Loucy (cell line): ENCODE measurements at regions not wholly inside any gene's neighbourhood (a gene's known extent, or its start where the extent isn't known, plus 50 kb on each side); places are given as distances from the start of the nearest gene placed in this dataset.
"Not testable (repeated sequence)": the region's sequence is repeated elsewhere in the genome, so short reads cannot be mapped to it uniquely, and the experiment has no call there.

ENCODE experiments used
- H2AFZ ChIP-seq: fragments of 200-600 bp; sonication (generic); 2 replicates; pipeline ENCODE4 v1.6.0; 2016; ENCODE audit warnings: antibody characterized with exemption, mild to moderate bottlenecking, low read length, moderate library complexity
- H3F3A ChIP-seq: fragments of 200-600 bp; 2 replicates; pipeline ENCODE4 v1.6.0; 2016; ENCODE audit warnings: antibody characterized with exemption, low read depth, mild to moderate bottlenecking
- H3K27me3 ChIP-seq: fragments of 200-600 bp; sonication (generic); 2 replicates; pipeline ENCODE4 v1.6.1; 2014; ENCODE audit warnings: low read length, mild to moderate bottlenecking; ENCODE audit not compliant: insufficient read depth, poor library complexity, severe bottlenecking
- H3K36me3 ChIP-seq: fragments of 200-600 bp; sonication (generic); 2 replicates; pipeline ENCODE4 v1.6.1; 2016; ENCODE audit warnings: low read length; ENCODE audit not compliant: insufficient read depth
- H3K4me1 ChIP-seq: fragments of 200-600 bp; sonication (generic); 2 replicates; pipeline ENCODE4 v1.5.1; 2014; ENCODE audit warnings: low read length, mild to moderate bottlenecking; ENCODE audit not compliant: insufficient read depth, poor library complexity, severe bottlenecking
- H3K4me2 ChIP-seq: fragments of 200-600 bp; sonication (generic); 2 replicates; pipeline ENCODE4 v1.6.0; 2014; ENCODE audit warnings: antibody characterized with exemption, low read length, low read depth, mild to moderate bottlenecking; ENCODE audit not compliant: poor library complexity, severe bottlenecking
- H3K4me3 ChIP-seq: fragments of 200-600 bp; sonication (generic); 2 replicates; pipeline ENCODE4 v1.5.1; 2014; ENCODE audit warnings: low read length, mild to moderate bottlenecking, mixed read lengths; ENCODE audit not compliant: poor library complexity, severe bottlenecking
- H3K79me2 ChIP-seq: fragments of 200-600 bp; sonication (generic); 2 replicates; pipeline ENCODE4 v1.6.1; 2014; ENCODE audit warnings: low read length; ENCODE audit not compliant: insufficient read depth
- H3K9ac ChIP-seq: fragments of 200-600 bp; sonication (generic); 2 replicates; pipeline ENCODE4 v1.6.0; 2014; ENCODE audit warnings: mild to moderate bottlenecking, low read depth, low read length, moderate library complexity; ENCODE audit not compliant: poor library complexity, severe bottlenecking
- H3K9me2 ChIP-seq: fragments of 200-600 bp; sonication (generic); replicated peaks from 2 replicates; pipeline ENCODE4 v1.6.1; 2016; ENCODE audit warnings: low read depth, low read length, mixed read lengths
- H3K9me3 ChIP-seq: fragments of 200-600 bp; sonication (generic); 2 replicates; pipeline ENCODE4 v1.6.1; 2014; ENCODE audit warnings: mild to moderate bottlenecking, antibody characterized with exemption, low read length, low read depth; ENCODE audit not compliant: insufficient read depth
- H4K20me1 ChIP-seq: fragments of 200-600 bp; sonication (generic); 2 replicates; pipeline ENCODE4 v1.6.0; 2014; ENCODE audit warnings: antibody characterized with exemption, low read length, mild to moderate bottlenecking; ENCODE audit not compliant: insufficient read depth, poor library complexity, severe bottlenecking
- CTCF ChIP-seq: fragments of 200-600 bp; sonication (generic); conservative IDR thresholded peaks from 2 replicates; pipeline ENCODE4 v1.5.1; 2014; ENCODE audit warnings: mild to moderate bottlenecking, antibody characterized with exemption, low read length
- EZH2phosphoT487 ChIP-seq: fragments of 200-600 bp; IDR thresholded peaks from 2 replicates; pipeline ENCODE4 v1.6.1; 2018; ENCODE audit warnings: antibody characterized with exemption, mild to moderate bottlenecking, moderate library complexity, borderline replicate concordance

GRCh38 chr10:131580674-131581073 is 269.2 kb upstream of the TCERG1L start:
- Histone ChIP-seq H3K4me3 (no peak overlapping the region), H3K9me2 (no peaks in the 10 kb centered on the region), H3K27me3 (no peaks in the 10 kb centered on the region), H4K20me1 (no peaks in the 10 kb centered on the region), H3K9ac (no peak overlapping the region), H3K36me3 (no peaks in the 10 kb centered on the region), H3K79me2 (no peaks in the 10 kb centered on the region), H3K9me3 (no peaks in the 10 kb centered on the region), H3K4me1 (no peaks in the 10 kb centered on the region), H3K4me2 (no peak overlapping the region), H3F3A (no peaks in the 10 kb centered on the region), H2AFZ (no peak overlapping the region)
- TF ChIP-seq EZH2phosphoT487 (no peak), CTCF (no peak)

- H4K20me1 ChIP-seq, H3K9ac ChIP-seq, H3K79me2 ChIP-seq, H3K36me3 ChIP-seq, H3K4me3 ChIP-seq, H3K4me2 ChIP-seq, H3K27me3 ChIP-seq, H3F3A ChIP-seq, H2AFZ ChIP-seq, H3K4me1 ChIP-seq, H3K9me3 ChIP-seq, H3K9me2 ChIP-seq: not testable (repeated sequence)
Observed at GRCh38 chr10:131581547-131581946, 270.0 kb upstream of the TCERG1L start.

GRCh38 chr10:131584287-131584686 is 272.8 kb upstream of the TCERG1L start:
- H3K4me2 ChIP-seq: no peak overlapping the region
- H2AFZ ChIP-seq: no peak overlapping the region
- H3K9me2 ChIP-seq: no peaks in the 10 kb centered on the region
- no peaks in the 10 kb centered on the region for H3F3A ChIP-seq
- H3K4me3 ChIP-seq: no peak overlapping the region
- no peaks in the 10 kb centered on the region for H3K27me3 ChIP-seq
- H3K9me3 ChIP-seq: no peaks in the 10 kb centered on the region
- no peak overlapping the region for H3K9ac ChIP-seq
- no peaks in the 10 kb centered on the region for H3K79me2 ChIP-seq
- H3K4me1 ChIP-seq: no peaks in the 10 kb centered on the region
- no peaks in the 10 kb centered on the region for H3K36me3 ChIP-seq
- no peaks in the 10 kb centered on the region for H4K20me1 ChIP-seq
- TF ChIP-seq EZH2phosphoT487: no peak
- no peak for TF ChIP-seq CTCF

- no peaks in the 10 kb centered on the region for H3K79me2 ChIP-seq
- H2AFZ ChIP-seq: no peak overlapping the region
- no peaks in the 10 kb centered on the region for H3F3A ChIP-seq
- no peaks in the 10 kb centered on the region for H4K20me1 ChIP-seq
- H3K9me2 ChIP-seq: no peaks in the 10 kb centered on the region
- no peaks in the 10 kb centered on the region for H3K4me1 ChIP-seq
- TF ChIP-seq EZH2phosphoT487 (no peak), CTCF (no peak)
- H3K4me3 ChIP-seq: no peak overlapping the region
- H3K9ac ChIP-seq: no peak overlapping the region
- no peaks in the 10 kb centered on the region for H3K27me3 ChIP-seq
- no peaks in the 10 kb centered on the region for H3K36me3 ChIP-seq
- peaks cover 4% of the 10 kb centered on the region; the same call in 1 of the 2 replicates for H3K9me3 ChIP-seq
- H3K4me2 ChIP-seq: no peak overlapping the region
Observed at GRCh38 chr10:131585761-131586160, 274.2 kb upstream of the TCERG1L start.
